Activated naive CD4-positive, alpha-beta T cell treated with anti-CD3 and anti-CD28 coated beads for 36 hours (primary cell): ENCODE measurements at regions not wholly inside any gene's neighbourhood (a gene's known extent, or its start where the extent isn't known, plus 50 kb on each side); places are given as distances from the start of the nearest gene placed in this dataset.

Experiments used
- CTCF ChIA-PET: fragments of 350-600 bp; sonication (Branson Sonifier 250); formaldehyde crosslinking; loops from one replicate; lab custom pipeline; 2021; ENCODE audit warnings: antibody characterized with exemption; lab: Charles Lee
- DNase-seq: peaks from one replicate; pipeline ENCODE4 v3.0.0-alpha.2; 2020
- H3K27ac Mint-ChIP-seq: one replicate; pipeline ENCODE4 v1.8.0; 2021; ENCODE audit warnings: mild to moderate bottlenecking, mixed read lengths
- H3K27me3 Mint-ChIP-seq: one replicate; pipeline ENCODE4 v1.8.0; 2021; ENCODE audit warnings: low read depth, mixed read lengths
- H3K36me3 Mint-ChIP-seq: one replicate; pipeline ENCODE4 v1.8.0; 2021; ENCODE audit warnings: low read depth, mixed read lengths
- H3K4me1 Mint-ChIP-seq: one replicate; pipeline ENCODE4 v1.8.0; 2021; ENCODE audit warnings: low read depth, mixed read lengths
- H3K4me3 Mint-ChIP-seq: one replicate; pipeline ENCODE4 v1.8.0; 2021; ENCODE audit warnings: mild to moderate bottlenecking, moderate library complexity, mixed read lengths
- H3K9me3 Mint-ChIP-seq: one replicate; pipeline ENCODE4 v1.8.0; 2021; ENCODE audit warnings: mixed read lengths
- intact Hi-C: fragments of 100-400 bp; cut with micrococcal nuclease; formaldehyde crosslinking; loops from one replicate; pipeline ENCODE4 v1.15.1; 2023

DNA sequence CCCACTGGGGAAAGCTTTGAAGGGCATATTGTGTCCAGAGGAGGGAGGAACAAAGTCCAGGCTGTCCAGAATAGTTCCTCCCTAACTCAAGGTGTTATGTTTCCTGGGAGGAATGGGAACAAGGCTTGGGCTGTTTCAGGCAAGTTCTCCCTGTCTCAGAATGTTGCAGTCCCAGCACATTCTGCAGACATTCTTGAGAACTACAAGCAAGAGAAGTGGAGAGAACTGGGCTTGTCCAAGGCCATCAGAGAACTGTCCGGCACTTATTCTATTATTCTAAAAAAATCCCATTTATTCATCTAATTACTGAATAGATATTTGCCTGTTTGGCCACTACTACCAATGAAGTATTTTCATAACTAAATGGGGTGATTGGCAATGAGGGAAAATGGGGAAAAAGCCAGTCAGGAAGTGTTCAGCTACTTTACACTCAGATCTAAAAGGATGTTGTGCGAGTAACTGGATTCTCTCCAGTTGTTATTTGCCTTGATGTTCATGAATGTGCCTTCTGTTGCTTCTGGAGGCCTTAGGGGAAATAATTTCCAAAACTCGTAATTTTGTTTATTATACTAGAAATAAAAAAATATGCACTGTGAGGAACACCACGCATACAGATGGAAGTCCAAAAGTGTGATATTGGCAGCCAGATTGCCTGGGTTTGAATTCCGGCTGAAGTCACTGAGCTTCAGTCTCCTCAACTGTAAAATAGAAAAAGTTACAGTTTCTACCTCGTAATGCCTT lies 300.1 kb upstream of the RND3 start:
- H3K27me3 Mint-ChIP-seq, result peaks cover 2% of the 10 kb centered on the region
- CTCF ChIA-PET, result no interaction called here
- intact Hi-C loops, result no loop called here
- no peak for DNase-seq
- H3K9me3 Mint-ChIP-seq, result peaks cover 2% of the 10 kb centered on the region
- no peaks in the 10 kb centered on the region for H3K36me3 Mint-ChIP-seq
- no peak overlapping the region for H3K4me3 Mint-ChIP-seq
- H3K4me1 Mint-ChIP-seq, result no peaks in the 10 kb centered on the region
- H3K27ac Mint-ChIP-seq, result no peak overlapping the region

- CTCF ChIA-PET, result no interaction called here
- H3K4me1 Mint-ChIP-seq, result no peaks in the 10 kb centered on the region
- H3K27ac Mint-ChIP-seq, result no peak overlapping the region
- H3K4me3 Mint-ChIP-seq, result no peak overlapping the region
- no peaks in the 10 kb centered on the region for H3K27me3 Mint-ChIP-seq
- DNase-seq, result no peak
- no peaks in the 10 kb centered on the region for H3K36me3 Mint-ChIP-seq
- intact Hi-C loops, result no loop called here
- no peaks in the 10 kb centered on the region for H3K9me3 Mint-ChIP-seq
Observed at GRCh38 chr2:150784389-150784788, 296.9 kb upstream of the RND3 start.

- H3K36me3 Mint-ChIP-seq, result no peaks in the 10 kb centered on the region
- no peaks in the 10 kb centered on the region for H3K4me1 Mint-ChIP-seq
- CTCF ChIA-PET, result no interaction called here
- no peaks in the 10 kb centered on the region for H3K9me3 Mint-ChIP-seq
- DNase-seq, result no peak
- H3K27me3 Mint-ChIP-seq, result no peaks in the 10 kb centered on the region
- no peak overlapping the region for H3K4me3 Mint-ChIP-seq
- H3K27ac Mint-ChIP-seq, result no peak overlapping the region
- intact Hi-C loops, result no loop called here
Observed at GRCh38 chr2:150783896-150784295, 296.4 kb upstream of the RND3 start.

- H3K4me1 Mint-ChIP-seq, result no peaks in the 10 kb centered on the region
- H3K36me3 Mint-ChIP-seq, result no peaks in the 10 kb centered on the region
- no peaks in the 10 kb centered on the region for H3K9me3 Mint-ChIP-seq
- intact Hi-C loops, result no loop called here
- H3K27ac Mint-ChIP-seq, result no peak overlapping the region
- CTCF ChIA-PET, result no interaction called here
- H3K4me3 Mint-ChIP-seq, result no peak overlapping the region
- DNase-seq, result no peak
- no peaks in the 10 kb centered on the region for H3K27me3 Mint-ChIP-seq
Observed at GRCh38 chr2:150783015-150783414, 295.5 kb upstream of the RND3 start.

DNA sequence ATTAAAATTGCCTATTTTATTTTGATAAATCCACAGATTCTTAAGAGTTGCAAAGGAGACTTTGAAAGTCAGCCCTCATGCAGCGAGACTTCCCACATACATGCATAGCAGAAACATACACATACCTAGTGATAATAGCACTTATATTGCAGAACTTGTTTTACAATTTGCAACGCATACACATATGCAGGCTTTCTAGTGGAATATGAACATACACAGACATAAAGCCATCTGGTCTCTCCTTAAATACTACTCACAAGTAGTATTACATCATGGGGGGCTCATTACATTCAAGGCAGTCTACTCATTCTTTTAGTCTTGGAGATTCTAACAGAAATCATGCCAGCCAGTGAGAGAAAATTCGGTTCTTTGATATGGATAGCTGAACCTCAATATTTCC lies 295.1 kb upstream of the RND3 start:
- no peaks in the 10 kb centered on the region for H3K4me1 Mint-ChIP-seq
- no peaks in the 10 kb centered on the region for H3K36me3 Mint-ChIP-seq
- H3K4me3 Mint-ChIP-seq, result no peak overlapping the region
- H3K27me3 Mint-ChIP-seq, result no peaks in the 10 kb centered on the region
- intact Hi-C loops, result no loop called here
- H3K9me3 Mint-ChIP-seq, result no peaks in the 10 kb centered on the region
- DNase-seq, result no peak
- CTCF ChIA-PET, result no interaction called here
- no peak overlapping the region for H3K27ac Mint-ChIP-seq

DNA sequence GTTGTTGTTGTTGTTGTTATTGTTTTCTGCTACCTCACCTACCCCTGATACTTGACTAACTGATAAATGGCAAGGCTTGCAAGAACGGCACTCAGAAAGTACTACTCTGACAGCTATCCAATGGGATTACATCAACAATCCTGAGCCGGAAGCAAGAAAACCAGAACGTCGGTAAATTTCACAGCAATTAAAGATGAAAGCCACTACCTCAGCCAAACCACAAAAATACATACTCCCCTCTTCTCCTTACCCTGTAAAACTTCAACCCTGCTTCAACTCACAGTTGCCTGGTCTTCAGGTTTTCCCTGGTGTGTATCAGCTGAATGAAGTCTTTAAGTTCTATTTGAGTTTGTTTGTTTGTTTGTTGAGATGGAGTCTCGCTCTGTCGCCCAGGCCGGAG lies 293.7 kb upstream of the RND3 start:
- intact Hi-C loops, result no loop called here
- Mint-ChIP-seq H3K36me3 (no peaks in the 10 kb centered on the region), H3K27me3 (no peaks in the 10 kb centered on the region), H3K9me3 (no peaks in the 10 kb centered on the region), H3K27ac (no peak overlapping the region), H3K4me3 (no peak overlapping the region), H3K4me1 (no peaks in the 10 kb centered on the region)
- DNase-seq, result no peak
- CTCF ChIA-PET, result no interaction called here

DNA sequence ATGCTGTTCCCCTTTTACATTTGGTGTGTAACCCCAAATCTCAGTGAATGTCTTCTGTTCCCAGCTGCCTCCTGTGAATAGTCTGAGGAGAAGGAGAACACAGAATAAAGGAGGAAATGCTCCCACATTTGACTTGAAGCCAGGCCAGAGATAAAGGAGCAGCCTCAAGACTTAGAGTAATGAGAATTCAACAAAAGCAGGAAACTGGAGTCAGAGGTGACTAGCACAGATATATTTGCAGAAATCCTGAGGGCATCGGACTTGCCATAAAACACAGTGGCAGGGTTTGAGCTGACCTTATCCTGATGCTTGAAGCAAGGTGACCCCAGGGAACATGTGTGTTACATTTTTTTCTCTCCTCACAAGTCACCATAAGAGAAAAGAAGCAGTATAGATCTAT lies 291.4 kb upstream of the RND3 start:
- Mint-ChIP-seq H3K27ac (no peak overlapping the region), H3K4me3 (no peak overlapping the region), H3K27me3 (peaks cover 4% of the 10 kb centered on the region), H3K9me3 (no peaks in the 10 kb centered on the region), H3K4me1 (no peaks in the 10 kb centered on the region), H3K36me3 (no peaks in the 10 kb centered on the region)
- intact Hi-C loops, result no loop called here
- no peak for DNase-seq
- CTCF ChIA-PET, result no interaction called here

DNA sequence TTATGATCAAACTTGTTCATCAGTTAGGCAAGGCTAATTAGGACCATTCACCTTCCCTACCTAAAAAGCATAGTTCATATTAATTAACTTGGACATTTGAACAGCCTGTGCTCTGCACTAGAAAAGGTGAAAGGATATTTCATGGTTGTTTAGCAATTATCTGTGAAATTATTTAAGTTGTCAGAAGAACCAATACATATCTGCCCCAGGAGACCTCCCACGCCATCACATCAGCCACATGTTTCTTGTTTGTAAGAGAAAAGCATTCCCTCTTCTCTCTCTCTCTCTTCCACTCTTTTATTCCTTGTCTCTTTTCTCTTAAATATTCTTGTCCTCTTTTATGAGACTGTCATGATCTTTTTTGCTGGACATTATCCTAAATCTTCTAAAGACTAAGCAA lies 282.0 kb upstream of the RND3 start:
- Mint-ChIP-seq H3K27ac (no peak overlapping the region), H3K9me3 (no peaks in the 10 kb centered on the region), H3K27me3 (peaks cover 3% of the 10 kb centered on the region), H3K36me3 (no peaks in the 10 kb centered on the region), H3K4me1 (no peaks in the 10 kb centered on the region), H3K4me3 (no peak overlapping the region)
- intact Hi-C loops, result no loop called here
- CTCF ChIA-PET, result no interaction called here
- no peak for DNase-seq

GRCh38 chr2:150767991-150768746 lies 280.7 kb upstream of the RND3 start:
- intact Hi-C loops, result no loop called here
- CTCF ChIA-PET, result no interaction called here
- no peaks in the 10 kb centered on the region for H3K9me3 Mint-ChIP-seq

GRCh38 chr2:150762571-150762970 lies 275.1 kb upstream of the RND3 start:
- no peak overlapping the region for H3K27ac Mint-ChIP-seq
- intact Hi-C loops, result no loop called here
- H3K27me3 Mint-ChIP-seq, result peaks cover 3% of the 10 kb centered on the region
- no peak overlapping the region for H3K4me3 Mint-ChIP-seq
- no peak for DNase-seq
- H3K9me3 Mint-ChIP-seq, result no peaks in the 10 kb centered on the region
- H3K4me1 Mint-ChIP-seq, result no peaks in the 10 kb centered on the region
- no peaks in the 10 kb centered on the region for H3K36me3 Mint-ChIP-seq
- CTCF ChIA-PET, result no interaction called here

More at GRCh38 chr2:150767991-150768746, 280.7 kb upstream of the RND3 start:
- Mint-ChIP-seq H3K36me3 (no peaks in the 10 kb centered on the region), H3K27ac (no peak overlapping the region), H3K4me3 (no peak overlapping the region), H3K4me1 (no peaks in the 10 kb centered on the region), H3K27me3 (peaks cover 3% of the 10 kb centered on the region)
- DNase-seq, result no peak

DNA sequence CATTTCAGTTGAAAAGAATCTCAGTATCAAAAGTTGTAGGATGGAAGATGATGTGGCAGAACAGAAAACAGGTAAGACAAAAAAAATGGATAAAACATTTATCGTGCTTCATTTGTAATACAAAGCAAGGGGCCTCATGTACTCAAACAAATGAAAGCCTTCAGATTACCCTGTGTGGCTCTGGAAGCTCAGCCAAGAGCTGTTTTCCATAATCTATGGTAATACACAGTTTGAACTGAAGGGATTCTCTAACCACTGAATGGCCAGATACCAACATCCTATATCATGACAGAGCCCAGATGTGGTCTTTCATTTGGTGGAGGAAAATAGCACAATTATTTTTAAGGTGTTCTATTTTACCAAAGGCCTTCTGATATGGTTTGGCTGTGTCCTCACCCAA lies 272.1 kb upstream of the RND3 start:
- intact Hi-C loops, result no loop called here
- DNase-seq, result no peak
- Mint-ChIP-seq H3K36me3 (no peaks in the 10 kb centered on the region), H3K27ac (no peak overlapping the region), H3K4me3 (no peak overlapping the region), H3K4me1 (no peaks in the 10 kb centered on the region), H3K27me3 (peaks cover 3% of the 10 kb centered on the region), H3K9me3 (no peaks in the 10 kb centered on the region)
- CTCF ChIA-PET, result no interaction called here

DNA sequence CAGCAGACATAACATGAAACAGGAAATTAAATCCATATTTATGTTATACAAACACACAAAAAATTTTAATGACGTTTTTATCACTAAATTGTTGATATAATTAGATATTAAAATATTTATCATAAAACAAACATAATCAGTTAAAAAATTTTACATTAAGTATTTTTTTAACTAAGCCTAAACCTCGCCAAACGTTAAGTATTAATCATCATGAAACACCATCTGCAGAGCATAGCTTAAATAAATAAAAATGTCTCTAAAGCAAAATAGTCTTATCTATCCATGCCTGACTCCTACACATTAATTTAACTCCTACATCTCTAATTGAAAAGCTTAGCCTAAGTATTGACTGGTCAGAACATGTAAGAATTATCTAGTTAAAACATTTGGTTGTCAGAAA lies 271.6 kb upstream of the RND3 start:
- no peaks in the 10 kb centered on the region for H3K36me3 Mint-ChIP-seq
- DNase-seq, result no peak
- intact Hi-C loops, result no loop called here

GRCh38 chr2:150752229-150752628 lies 264.8 kb upstream of the RND3 start:
- H3K9me3 Mint-ChIP-seq, result peaks cover 1% of the 10 kb centered on the region
- CTCF ChIA-PET, result no interaction called here
- no peak overlapping the region for H3K4me3 Mint-ChIP-seq
- no peak for DNase-seq
- no peak overlapping the region for H3K27ac Mint-ChIP-seq
- H3K36me3 Mint-ChIP-seq, result no peaks in the 10 kb centered on the region
- H3K4me1 Mint-ChIP-seq, result no peaks in the 10 kb centered on the region
- H3K27me3 Mint-ChIP-seq, result no peaks in the 10 kb centered on the region
- intact Hi-C loops, result no loop called here

More for the DNA sequence above, 271.6 kb upstream of the RND3 start:
- Mint-ChIP-seq H3K27me3 (no peaks in the 10 kb centered on the region), H3K4me1 (no peaks in the 10 kb centered on the region), H3K9me3 (no peaks in the 10 kb centered on the region), H3K4me3 (no peak overlapping the region), H3K27ac (no peak overlapping the region)
- CTCF ChIA-PET, result no interaction called here
